Stimulated activated CD4-positive, alpha-beta T cell treated with anti-CD3 and anti-CD28 coated beads, Interleukin-2, amount 100 ng/mL, for 48 hours (primary cell): ENCODE measurements at regions not wholly inside any gene's neighbourhood (a gene's known extent, or its start where the extent isn't known, plus 50 kb on each side); places are given as distances from the start of the nearest gene placed in this dataset.

Experiments
- DNase-seq, 2 donors: peaks; one replicate each; pipeline ENCODE4 v3.0.0-alpha.2; 2020

GRCh38 chr15:69577397-69577796 lies 124.8 kb downstream of the RPLP1 start:
- no peak for DNase-seq

- DNase-seq, result no peak
These were observed 125.6 kb downstream of the RPLP1 start for GRCh38 chr15:69578252-69578651.

GRCh38 chr15:69578787-69579583 lies 126.4 kb downstream of the RPLP1 start:
- DNase-seq, result no peak

GRCh38 chr15:69579950-69580618 lies 127.5 kb downstream of the RPLP1 start:
- DNase-seq, result no peak

GRCh38 chr15:69583626-69584025 lies 131.0 kb downstream of the RPLP1 start:
- DNase-seq, result no peak

GRCh38 chr15:69585937-69586336 lies 133.3 kb downstream of the RPLP1 start:
- no peak for DNase-seq

- DNase-seq, result no peak
These were observed 134.1 kb downstream of the RPLP1 start for GRCh38 chr15:69586721-69587120.

GRCh38 chr15:69587723-69588426 lies 135.3 kb downstream of the RPLP1 start:
- DNase-seq, result no peak

- no peak for DNase-seq
These were observed 137.6 kb downstream of the RPLP1 start for GRCh38 chr15:69590201-69590710.

- no peak for DNase-seq
These were observed 138.4 kb downstream of the RPLP1 start for GRCh38 chr15:69590932-69591524.

GRCh38 chr15:69591905-69592508 lies 139.4 kb downstream of the RPLP1 start:
- no peak for DNase-seq

- no peak for DNase-seq
These were observed 140.3 kb downstream of the RPLP1 start for GRCh38 chr15:69592954-69593353.

- no peak for DNase-seq
These were observed 140.9 kb downstream of the RPLP1 start for GRCh38 chr15:69593488-69593887.

- no peak for DNase-seq
These were observed 141.7 kb downstream of the RPLP1 start for GRCh38 chr15:69593981-69594966.

- no peak for DNase-seq
These were observed 142.6 kb downstream of the RPLP1 start for GRCh38 chr15:69595009-69595791.

GRCh38 chr15:69597061-69597592 lies 144.5 kb downstream of the RPLP1 start:
- DNase-seq, result no peak

- no peak for DNase-seq
These were observed 146.7 kb downstream of the RPLP1 start for GRCh38 chr15:69599271-69599670.

GRCh38 chr15:69600556-69601085 lies 148.0 kb downstream of the RPLP1 start:
- DNase-seq, result no peak

GRCh38 chr15:69601711-69602504 lies 149.3 kb downstream of the RPLP1 start:
- DNase-seq, result no peak
